ENCODE measurements at regions not wholly inside any gene's neighbourhood (a gene's known extent, or its start where the extent isn't known, plus 50 kb on each side); places are given as distances from the start of the nearest gene placed in this dataset.
"Not testable (repeated sequence)": the region's sequence is repeated elsewhere in the genome, so short reads cannot be mapped to it uniquely, and the experiment has no call there.

GRCh38 chr2:226183033-226183432 is 616.6 kb downstream of the IRS1 start:
- Histone ChIP-seq H3K27ac (no peak overlapping the region), H3K4me3 (no peak overlapping the region), H3K4me1 (replicated peaks in 1 of 2) (peaks cover 4 to 9% of the 10 kb centered on the region in 2 donors)
- in situ Hi-C loops (cut with MboI; ENCODE audit: low pct_unique_long_range_greater_than_20kb in 2 of 9, low sequenced_read_pairs in 9 of 9, unreplicated experiment in 9 of 9): no loop called here
- WGBS, 10 experiments: 69 to 100% (median 100%) methylated on average over 1 to 2 of the region's 2 CpGs
- no peak for ATAC-seq (replicated peaks in 6 of 8)

GRCh38 chr2:226181909-226182308 is 617.7 kb downstream of the IRS1 start:
- H3K4me1 ChIP-seq (replicated peaks in 1 of 2): peaks cover 0 to 9% of the 10 kb centered on the region in 2 donors
- in situ Hi-C loops (cut with MboI; ENCODE audit: low pct_unique_long_range_greater_than_20kb in 2 of 9, low sequenced_read_pairs in 9 of 9, unreplicated experiment in 9 of 9): no loop called here
- H3K4me3 ChIP-seq: no peak overlapping the region
- no peak overlapping the region for H3K27ac ChIP-seq
- ATAC-seq (replicated peaks in 6 of 8): no peak

GRCh38 chr2:226180281-226180884 is 619.2 kb downstream of the IRS1 start:
- Histone ChIP-seq H3K27ac (no peak overlapping the region), H3K4me1 (replicated peaks in 1 of 2) (peaks cover 0 to 4% of the 10 kb centered on the region in 2 donors), H3K4me3 (no peak overlapping the region)
- 54 to 100% (median 78%) methylated on average over 1 to 11 of the region's 11 CpGs for WGBS, 10 experiments
- in situ Hi-C loops (cut with MboI; ENCODE audit: low pct_unique_long_range_greater_than_20kb in 2 of 9, low sequenced_read_pairs in 9 of 9, unreplicated experiment in 9 of 9): no loop called here
- no peak for ATAC-seq (replicated peaks in 6 of 8)

- Histone ChIP-seq H3K27ac (no peak overlapping the region), H3K4me3 (no peak overlapping the region), H3K4me1 (replicated peaks in 1 of 2) (no peaks in the 10 kb centered on the region)
- ATAC-seq (replicated peaks in 6 of 8): no peak
- 100% methylated on average over 1 of the region's 1 CpG; no CpG with 5 or more reads in 7 of the 10 experiments for WGBS, 10 experiments
- in situ Hi-C loops (cut with MboI; ENCODE audit: low pct_unique_long_range_greater_than_20kb in 2 of 9, low sequenced_read_pairs in 9 of 9, unreplicated experiment in 9 of 9): no loop called here
Observed at GRCh38 chr2:226179010-226179409, 620.6 kb downstream of the IRS1 start.

- Histone ChIP-seq H3K4me1 (replicated peaks in 1 of 2) (no peaks in the 10 kb centered on the region), H3K4me3 (no peak overlapping the region), H3K27ac (no peak overlapping the region)
- in situ Hi-C loops (cut with MboI; ENCODE audit: low pct_unique_long_range_greater_than_20kb in 2 of 9, low sequenced_read_pairs in 9 of 9, unreplicated experiment in 9 of 9): no loop called here
- peak in 1 of 8 experiments; percentile 21 for ATAC-seq (replicated peaks in 6 of 8)
- WGBS, 10 experiments: 0 to 100% (median 58%) methylated on average over 1 to 3 of the region's 3 CpGs; no CpG with 5 or more reads in 1 of the 10 experiments
Observed at GRCh38 chr2:226176283-226176984, 623.2 kb downstream of the IRS1 start.

- 67 to 100% (median 86%) methylated on average over 1 of the region's 1 CpG; no CpG with 5 or more reads in 3 of the 10 experiments for WGBS, 10 experiments
- no peak for ATAC-seq (replicated peaks in 6 of 8)
- Histone ChIP-seq H3K4me1 (replicated peaks in 1 of 2) (no peaks in the 10 kb centered on the region), H3K4me3 (no peak overlapping the region), H3K27ac (no peak overlapping the region)
- in situ Hi-C loops (cut with MboI; ENCODE audit: low pct_unique_long_range_greater_than_20kb in 2 of 9, low sequenced_read_pairs in 9 of 9, unreplicated experiment in 9 of 9): no loop called here
Observed at GRCh38 chr2:226174390-226174789, 625.2 kb downstream of the IRS1 start.

- in situ Hi-C loops (cut with MboI; ENCODE audit: low pct_unique_long_range_greater_than_20kb in 2 of 9, low sequenced_read_pairs in 9 of 9, unreplicated experiment in 9 of 9): no loop called here
- WGBS, 10 experiments: 80 to 100% (median 97%) methylated on average over 1 to 4 of the region's 4 CpGs; no CpG with 5 or more reads in 2 of the 10 experiments
- no peaks in the 10 kb centered on the region for H3K4me1 ChIP-seq (replicated peaks in 1 of 2)
- H3K4me3 ChIP-seq: no peak overlapping the region
- ATAC-seq (replicated peaks in 6 of 8): no peak
- H3K27ac ChIP-seq: no peak overlapping the region
Observed at GRCh38 chr2:226172939-226173338, 626.7 kb downstream of the IRS1 start.

- no peak for ATAC-seq (replicated peaks in 6 of 8)
- 80 to 100% (median 90%) methylated on average over 1 to 4 of the region's 4 CpGs; no CpG with 5 or more reads in 1 of the 10 experiments for WGBS, 10 experiments
- no peak overlapping the region for H3K27ac ChIP-seq
- in situ Hi-C loops (cut with MboI; ENCODE audit: low pct_unique_long_range_greater_than_20kb in 2 of 9, low sequenced_read_pairs in 9 of 9, unreplicated experiment in 9 of 9): no loop called here
- no peak overlapping the region for H3K4me3 ChIP-seq
- no peaks in the 10 kb centered on the region for H3K4me1 ChIP-seq (replicated peaks in 1 of 2)
Observed at GRCh38 chr2:226172309-226172708, 627.3 kb downstream of the IRS1 start.

GRCh38 chr2:226169751-226170581 is 629.7 kb downstream of the IRS1 start:
- no peak overlapping the region for H3K27ac ChIP-seq
- WGBS, 10 experiments: 21 to 100% (median 79%) methylated on average over 2 to 4 of the region's 4 CpGs; no CpG with 5 or more reads in 4 of the 10 experiments
- H3K4me1 ChIP-seq (replicated peaks in 1 of 2): no peaks in the 10 kb centered on the region
- in situ Hi-C loops (cut with MboI; ENCODE audit: low pct_unique_long_range_greater_than_20kb in 2 of 9, low sequenced_read_pairs in 9 of 9, unreplicated experiment in 9 of 9): no loop called here
- H3K4me3 ChIP-seq: no peak overlapping the region
- peak in 1 of 8 experiments; percentile 41 for ATAC-seq (replicated peaks in 6 of 8)

- no peak for ATAC-seq (replicated peaks in 6 of 8)
- WGBS, 10 experiments: 60 to 100% (median 91%) methylated on average over 2 to 4 of the region's 4 CpGs; no CpG with 5 or more reads in 1 of the 10 experiments
- no peaks in the 10 kb centered on the region for H3K4me1 ChIP-seq (replicated peaks in 1 of 2)
- H3K4me3 ChIP-seq: no peak overlapping the region
- in situ Hi-C loops (cut with MboI; ENCODE audit: low pct_unique_long_range_greater_than_20kb in 2 of 9, low sequenced_read_pairs in 9 of 9, unreplicated experiment in 9 of 9): no loop called here
- H3K27ac ChIP-seq: no peak overlapping the region
Observed at GRCh38 chr2:226168496-226169160, 631.0 kb downstream of the IRS1 start.

- no peak overlapping the region for H3K4me3 ChIP-seq
Observed at GRCh38 chr2:226164512-226164911, 635.1 kb downstream of the IRS1 start.

GRCh38 chr2:226160617-226161016 is 639.0 kb downstream of the IRS1 start:
- ATAC-seq (replicated peaks in 6 of 8); H3K4me3 ChIP-seq; H3K27ac ChIP-seq; in situ Hi-C loops (cut with MboI; ENCODE audit: low pct_unique_long_range_greater_than_20kb in 2 of 9, low sequenced_read_pairs in 9 of 9, unreplicated experiment in 9 of 9): not testable (repeated sequence)
- 83 to 100% (median 90%) methylated on average over 2 to 4 of the region's 4 CpGs; no CpG with 5 or more reads in 1 of the 10 experiments for WGBS, 10 experiments
- peaks cover 6 to 22% of the 10 kb centered on the region in 2 donors for H3K4me1 ChIP-seq (replicated peaks in 1 of 2)

More at GRCh38 chr2:226164512-226164911, 635.1 kb downstream of the IRS1 start:
- in situ Hi-C loops (cut with MboI; ENCODE audit: low pct_unique_long_range_greater_than_20kb in 2 of 9, low sequenced_read_pairs in 9 of 9, unreplicated experiment in 9 of 9): no loop called here
- Histone ChIP-seq H3K27ac (no peak overlapping the region), H3K4me1 (replicated peaks in 1 of 2) (no peaks in the 10 kb centered on the region)
- WGBS, 10 experiments: 40 to 88% (median 60%) methylated on average over 1 of the region's 1 CpG; no CpG with 5 or more reads in 5 of the 10 experiments
- ATAC-seq (replicated peaks in 6 of 8): peak in 3 of 8 experiments; percentile 40 to 67 (median 43)
